B cell (primary cell): ENCODE measurements at regions not wholly inside any gene's neighbourhood (a gene's known extent, or its start where the extent isn't known, plus 50 kb on each side); places are given as distances from the start of the nearest gene placed in this dataset.

Experiments
- EZH2 ChIP-seq: IDR thresholded peaks from 2 replicates; pipeline ENCODE4 v1.6.1; 2012; ENCODE audit warnings: borderline replicate concordance, low read depth, mild to moderate bottlenecking, moderate library complexity, low read length; ENCODE audit not compliant: insufficient read depth, poor library complexity, severe bottlenecking
- TF ChIP-seq, protein P1 (sequence below): fragments of 200-600 bp; IDR thresholded peaks from one replicate; pipeline ENCODE4 v1.8.0; 2022; ENCODE audit warnings: antibody characterized with exemption, mild to moderate bottlenecking

- TF ChIP-seq, protein P1, sequence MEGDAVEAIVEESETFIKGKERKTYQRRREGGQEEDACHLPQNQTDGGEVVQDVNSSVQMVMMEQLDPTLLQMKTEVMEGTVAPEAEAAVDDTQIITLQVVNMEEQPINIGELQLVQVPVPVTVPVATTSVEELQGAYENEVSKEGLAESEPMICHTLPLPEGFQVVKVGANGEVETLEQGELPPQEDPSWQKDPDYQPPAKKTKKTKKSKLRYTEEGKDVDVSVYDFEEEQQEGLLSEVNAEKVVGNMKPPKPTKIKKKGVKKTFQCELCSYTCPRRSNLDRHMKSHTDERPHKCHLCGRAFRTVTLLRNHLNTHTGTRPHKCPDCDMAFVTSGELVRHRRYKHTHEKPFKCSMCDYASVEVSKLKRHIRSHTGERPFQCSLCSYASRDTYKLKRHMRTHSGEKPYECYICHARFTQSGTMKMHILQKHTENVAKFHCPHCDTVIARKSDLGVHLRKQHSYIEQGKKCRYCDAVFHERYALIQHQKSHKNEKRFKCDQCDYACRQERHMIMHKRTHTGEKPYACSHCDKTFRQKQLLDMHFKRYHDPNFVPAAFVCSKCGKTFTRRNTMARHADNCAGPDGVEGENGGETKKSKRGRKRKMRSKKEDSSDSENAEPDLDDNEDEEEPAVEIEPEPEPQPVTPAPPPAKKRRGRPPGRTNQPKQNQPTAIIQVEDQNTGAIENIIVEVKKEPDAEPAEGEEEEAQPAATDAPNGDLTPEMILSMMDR: no peak
- TF ChIP-seq EZH2: no peak
Measured at GRCh38 chr2:3981446-3981987, 278.1 kb downstream of the DCDC2C start.
